ES-I3 (cell line): ENCODE measurements at regions not wholly inside any gene's neighbourhood (a gene's known extent, or its start where the extent isn't known, plus 50 kb on each side); places are given as distances from the start of the nearest gene placed in this dataset.

Source experiments
- H3K36me3 ChIP-seq: 2 replicates; pipeline ENCODE4 v1.6.1; 2013; ENCODE audit warnings: mild to moderate bottlenecking, low read length, control low read depth, moderate library complexity; ENCODE audit not compliant: insufficient read depth
- H3K4me1 ChIP-seq: 2 replicates; pipeline ENCODE4 v1.6.1; 2013; ENCODE audit warnings: mild to moderate bottlenecking, control low read depth, low read length; ENCODE audit not compliant: insufficient read depth
- H3K9ac ChIP-seq: 2 replicates; pipeline ENCODE4 v1.6.1; 2013; ENCODE audit warnings: low read depth, mild to moderate bottlenecking, low read length, moderate library complexity
- H3K9me3 ChIP-seq: 2 replicates; pipeline ENCODE4 v1.6.1; 2013; ENCODE audit warnings: mild to moderate bottlenecking, low read length, moderate library complexity; ENCODE audit not compliant: control insufficient read depth, insufficient read depth

DNA sequence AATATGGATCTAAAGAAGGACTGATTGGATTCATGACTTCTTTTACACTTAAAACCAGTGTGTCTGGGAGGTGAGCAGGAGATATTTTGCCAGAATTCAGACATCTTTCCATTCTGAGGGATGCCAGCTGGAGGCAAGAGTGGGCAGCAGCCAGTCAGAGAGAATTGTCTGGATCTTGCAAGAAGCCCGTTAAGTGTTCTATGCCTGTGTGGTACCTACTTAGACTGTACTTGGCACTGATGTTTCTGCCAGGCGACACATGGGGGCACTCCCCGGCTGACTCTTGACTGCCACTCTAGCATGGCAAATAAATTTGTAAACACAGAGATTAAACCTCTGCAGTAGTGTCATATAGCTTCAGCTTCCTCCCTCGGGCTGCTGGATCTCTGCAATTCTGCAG lies 247.7 kb downstream of the UTP18 start:
- Histone ChIP-seq H3K9ac (no peak overlapping the region), H3K9me3 (no peaks in the 10 kb centered on the region), H3K36me3 (no peaks in the 10 kb centered on the region), H3K4me1 (no peaks in the 10 kb centered on the region)

GRCh38 chr17:51510940-51511339 lies 250.6 kb downstream of the UTP18 start:
- Histone ChIP-seq H3K9ac (no peak overlapping the region), H3K36me3 (no peaks in the 10 kb centered on the region), H3K4me1 (no peaks in the 10 kb centered on the region), H3K9me3 (no peaks in the 10 kb centered on the region)

- Histone ChIP-seq H3K36me3 (no peaks in the 10 kb centered on the region), H3K9me3 (no peaks in the 10 kb centered on the region), H3K9ac (no peak overlapping the region), H3K4me1 (no peaks in the 10 kb centered on the region)
These were observed 252.0 kb downstream of the UTP18 start for GRCh38 chr17:51512220-51512907.

GRCh38 chr17:51516924-51517323 lies 256.6 kb downstream of the UTP18 start:
- H3K4me1 ChIP-seq: no peaks in the 10 kb centered on the region
- no peaks in the 10 kb centered on the region for H3K36me3 ChIP-seq
- no peaks in the 10 kb centered on the region for H3K9me3 ChIP-seq
- no peak overlapping the region for H3K9ac ChIP-seq

DNA sequence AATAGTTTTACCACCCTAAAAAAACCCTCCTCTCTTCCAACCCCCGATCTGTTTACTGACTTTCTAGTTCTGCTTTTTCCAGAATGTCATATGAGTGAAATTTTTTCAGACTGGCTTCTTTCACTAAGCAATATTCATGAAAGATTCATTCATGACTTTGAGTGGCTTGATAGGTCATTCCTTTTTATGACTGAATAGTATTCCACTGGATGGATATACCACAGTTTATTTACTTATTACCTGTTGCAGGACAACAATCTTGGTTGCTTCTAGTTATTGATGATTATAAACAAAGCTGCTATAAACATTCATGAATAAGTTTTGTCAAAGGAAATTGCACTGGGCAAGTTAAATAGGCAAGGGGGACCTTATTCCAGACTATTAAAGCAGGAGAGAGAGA lies 264.2 kb downstream of the UTP18 start:
- H3K9ac ChIP-seq: no peak overlapping the region
- H3K9me3 ChIP-seq: no peaks in the 10 kb centered on the region
- no peaks in the 10 kb centered on the region for H3K4me1 ChIP-seq
- no peaks in the 10 kb centered on the region for H3K36me3 ChIP-seq

DNA sequence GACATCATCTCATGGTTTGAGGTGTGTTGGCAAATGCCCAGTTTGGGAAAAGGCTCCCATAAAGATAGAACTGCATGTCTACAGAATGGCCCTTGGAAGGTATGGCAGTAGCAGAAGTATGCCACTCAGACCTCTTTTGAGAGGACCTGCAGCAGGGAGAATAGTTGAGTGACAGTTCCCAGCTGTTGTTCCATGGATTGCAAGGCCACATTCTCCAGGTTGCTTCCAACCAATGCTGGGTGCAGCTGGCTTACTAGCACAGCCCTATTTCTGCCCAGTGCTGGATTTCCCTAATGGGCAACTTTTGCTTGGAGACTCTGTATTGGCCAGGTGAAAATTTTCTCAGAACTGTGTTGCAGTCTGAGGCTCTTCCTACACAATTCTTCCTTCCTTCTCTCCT lies 266.2 kb downstream of the UTP18 start:
- Histone ChIP-seq H3K36me3 (no peaks in the 10 kb centered on the region), H3K9ac (no peak overlapping the region)

DNA sequence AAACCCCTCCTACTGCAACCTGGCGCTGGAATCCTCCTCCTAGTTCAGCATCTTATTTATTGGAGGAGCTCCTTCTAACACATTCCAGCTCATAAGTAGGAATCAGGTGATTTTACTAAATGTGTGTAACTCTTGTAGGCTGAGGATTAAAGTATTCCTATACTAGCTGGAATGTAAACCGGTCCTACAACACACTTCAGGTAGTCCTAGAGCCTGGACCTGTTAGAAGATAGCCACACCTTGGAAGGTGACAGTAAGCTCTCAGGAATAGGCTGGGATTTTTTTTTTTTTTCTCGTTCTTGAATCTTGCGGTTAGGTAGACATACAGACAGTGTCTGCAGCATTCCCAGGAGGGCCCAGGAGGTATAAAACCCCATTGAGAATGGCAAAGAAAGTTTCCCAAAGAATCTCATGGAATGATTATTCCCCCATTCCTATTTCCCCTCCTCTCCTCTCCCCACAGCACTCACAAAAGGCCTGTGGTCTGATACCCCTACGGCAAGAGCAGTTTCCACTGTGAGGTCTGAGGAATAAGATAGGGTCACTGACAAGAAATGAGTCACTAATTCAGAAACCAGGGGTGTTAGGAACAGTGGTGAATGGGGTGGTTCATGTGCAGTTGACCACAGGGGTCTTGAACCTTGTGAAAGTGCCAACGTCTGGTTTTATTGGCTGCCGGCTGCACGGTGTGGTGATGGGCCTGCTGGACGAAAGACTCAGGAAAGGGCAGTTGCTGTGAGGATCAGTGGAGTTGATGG lies 267.1 kb downstream of the UTP18 start:
- H3K9me3 ChIP-seq: no peaks in the 10 kb centered on the region

More for the DNA sequence above, 266.2 kb downstream of the UTP18 start:
- Histone ChIP-seq H3K9me3 (no peaks in the 10 kb centered on the region), H3K4me1 (no peaks in the 10 kb centered on the region)

DNA sequence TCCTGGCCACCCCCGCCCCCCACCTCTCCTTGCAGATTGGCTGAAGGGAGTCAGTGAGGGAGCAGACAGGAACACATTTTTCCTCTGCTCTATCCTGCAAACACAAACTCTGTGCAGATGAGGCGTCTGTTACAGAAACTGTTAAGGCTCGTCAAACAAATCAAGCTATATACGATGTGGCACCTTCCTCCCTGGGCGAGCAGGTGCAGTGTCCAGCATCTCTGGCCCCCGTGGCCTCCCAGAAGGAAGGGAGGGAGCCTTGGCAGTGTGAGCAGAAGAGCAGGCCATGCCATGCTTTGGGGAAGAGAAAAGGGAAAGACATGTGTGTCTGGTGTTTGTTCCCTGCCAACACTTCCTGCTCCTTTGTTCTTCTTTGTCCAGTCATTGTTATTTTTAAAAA lies 267.8 kb downstream of the UTP18 start:
- H3K36me3 ChIP-seq: no peaks in the 10 kb centered on the region
- no peaks in the 10 kb centered on the region for H3K9me3 ChIP-seq
- H3K4me1 ChIP-seq: no peaks in the 10 kb centered on the region
- H3K9ac ChIP-seq: no peak overlapping the region

More for the DNA sequence above, 267.1 kb downstream of the UTP18 start:
- H3K4me1 ChIP-seq: no peaks in the 10 kb centered on the region
- H3K9ac ChIP-seq: no peak overlapping the region
- no peaks in the 10 kb centered on the region for H3K36me3 ChIP-seq

GRCh38 chr17:51533219-51533618 lies 272.9 kb downstream of the UTP18 start:
- Histone ChIP-seq H3K9me3 (no peaks in the 10 kb centered on the region), H3K4me1 (no peaks in the 10 kb centered on the region), H3K36me3 (no peaks in the 10 kb centered on the region), H3K9ac (no peak overlapping the region)

DNA sequence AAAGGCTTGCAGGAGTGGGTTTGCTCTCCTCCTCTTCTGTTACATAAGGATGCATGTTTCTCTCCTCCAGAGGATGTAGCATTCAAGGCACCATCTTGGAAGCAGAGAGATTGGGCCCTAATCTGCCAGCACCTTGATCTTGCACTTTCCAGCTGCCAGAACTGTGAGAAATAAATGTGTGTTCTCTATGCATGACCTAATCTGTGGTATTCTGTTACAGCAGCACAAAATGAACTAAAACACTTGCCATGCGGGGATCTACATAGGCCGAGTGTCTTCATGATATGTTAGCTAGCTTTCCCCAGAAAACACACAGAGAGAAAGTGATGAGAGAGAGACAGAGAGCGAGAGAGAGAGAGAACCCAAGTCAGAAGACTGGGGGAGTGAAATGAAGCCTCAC lies 273.5 kb downstream of the UTP18 start:
- Histone ChIP-seq H3K4me1 (no peaks in the 10 kb centered on the region), H3K9me3 (no peaks in the 10 kb centered on the region), H3K9ac (no peak overlapping the region), H3K36me3 (no peaks in the 10 kb centered on the region)

DNA sequence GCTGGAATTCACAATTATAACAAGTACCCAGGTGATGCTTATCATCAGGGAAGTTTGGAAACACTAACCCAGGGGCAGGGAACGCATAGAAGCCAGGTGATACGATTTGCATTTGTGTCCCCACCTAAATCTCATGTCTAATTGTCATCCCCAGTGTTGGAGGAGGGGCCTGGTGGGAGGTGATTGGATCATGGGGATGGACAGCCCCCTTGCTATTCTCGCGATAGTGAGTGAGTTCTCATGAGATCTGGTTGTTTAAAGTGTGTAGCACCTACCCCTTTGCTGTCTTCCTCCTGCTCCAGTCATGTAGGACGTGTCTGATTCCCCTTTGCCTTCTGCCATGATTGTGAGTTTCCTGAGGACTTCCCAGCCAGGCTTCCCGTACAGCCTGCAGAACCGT lies 276.3 kb downstream of the UTP18 start:
- Histone ChIP-seq H3K9me3 (no peaks in the 10 kb centered on the region), H3K36me3 (no peaks in the 10 kb centered on the region), H3K4me1 (no peaks in the 10 kb centered on the region), H3K9ac (no peak overlapping the region)

- H3K4me1 ChIP-seq: no peaks in the 10 kb centered on the region
- no peaks in the 10 kb centered on the region for H3K36me3 ChIP-seq
- no peak overlapping the region for H3K9ac ChIP-seq
These were observed 277.7 kb downstream of the UTP18 start for GRCh38 chr17:51537996-51538550.

DNA sequence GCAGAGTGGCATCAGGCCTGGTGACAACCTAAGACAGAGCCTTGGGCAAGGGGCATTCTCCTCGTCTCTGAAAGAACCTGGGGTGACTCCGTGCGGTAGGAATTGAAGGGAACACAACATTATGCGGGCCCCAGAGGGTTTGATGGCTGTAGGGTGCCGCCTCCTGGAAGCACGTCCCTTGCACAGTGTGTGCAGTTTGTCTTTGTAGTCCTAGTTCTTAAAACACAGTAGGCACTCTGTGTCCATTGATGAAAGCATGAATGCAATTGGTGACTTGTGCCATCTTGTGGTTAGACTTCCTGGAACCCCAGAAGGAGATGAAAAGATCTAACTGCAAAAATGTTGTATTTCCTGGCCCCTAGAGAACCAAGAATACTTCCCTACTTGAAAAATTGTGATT lies 279.8 kb downstream of the UTP18 start:
- no peaks in the 10 kb centered on the region for H3K36me3 ChIP-seq
- H3K9ac ChIP-seq: no peak overlapping the region
- no peaks in the 10 kb centered on the region for H3K4me1 ChIP-seq
- no peaks in the 10 kb centered on the region for H3K9me3 ChIP-seq

More at GRCh38 chr17:51537996-51538550, 277.7 kb downstream of the UTP18 start:
- H3K9me3 ChIP-seq: no peaks in the 10 kb centered on the region

DNA sequence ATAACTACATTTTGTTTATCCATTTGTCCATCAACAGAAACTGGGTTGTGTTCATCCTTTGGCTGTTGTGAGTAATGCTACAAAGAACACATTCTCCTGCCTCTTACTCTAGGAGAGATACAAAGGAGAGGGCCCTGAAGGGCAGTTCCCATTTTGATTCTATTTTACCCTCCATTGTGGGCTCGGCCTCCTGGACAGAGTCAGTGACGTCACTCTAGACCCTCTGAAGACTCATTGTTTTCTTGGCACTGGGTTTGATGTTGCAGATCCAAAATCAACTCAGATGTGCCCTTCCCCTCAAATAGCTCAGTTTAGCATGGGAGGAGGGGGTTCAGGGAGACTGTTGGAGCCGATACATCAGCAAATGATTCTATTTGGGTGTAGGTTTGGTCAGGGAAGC lies 280.9 kb downstream of the UTP18 start:
- H3K9me3 ChIP-seq: no peaks in the 10 kb centered on the region

DNA sequence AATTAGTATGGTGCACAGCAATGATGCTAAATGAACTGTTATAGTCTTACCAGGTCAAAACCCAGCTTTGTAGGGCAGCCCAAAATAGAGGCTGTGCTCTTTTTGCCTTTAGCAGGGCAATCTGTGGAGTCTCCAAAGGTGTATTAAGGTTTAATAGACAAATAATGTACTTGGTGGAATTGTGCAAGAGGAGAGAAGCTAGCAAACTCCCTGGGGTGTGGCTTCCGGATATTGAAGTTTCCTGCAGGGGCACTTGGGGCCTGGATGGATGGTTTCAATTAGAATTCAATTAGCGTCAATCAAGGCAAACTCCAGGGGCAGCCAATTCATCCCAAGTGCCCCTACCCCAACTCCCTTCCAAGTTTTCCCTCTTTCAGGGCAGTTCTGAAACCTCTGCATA lies 285.8 kb downstream of the UTP18 start:
- H3K9me3 ChIP-seq: no peaks in the 10 kb centered on the region
- H3K9ac ChIP-seq: no peak overlapping the region
- no peaks in the 10 kb centered on the region for H3K36me3 ChIP-seq
- H3K4me1 ChIP-seq: peaks cover 6% of the 10 kb centered on the region; the same call in 1 of the 2 replicates

More for the DNA sequence above, 280.9 kb downstream of the UTP18 start:
- H3K36me3 ChIP-seq: no peaks in the 10 kb centered on the region
- H3K9ac ChIP-seq: no peak overlapping the region
- H3K4me1 ChIP-seq: no peaks in the 10 kb centered on the region
